Large intestine (tissue), 3 donors: ENCODE measurements at regions not wholly inside any gene's neighbourhood (a gene's known extent, or its start where the extent isn't known, plus 50 kb on each side); places are given as distances from the start of the nearest gene placed in this dataset.

Experiments used
- DNase-seq, 2 donors: peaks; one replicate each; pipeline versions ENCODE4 v3.0.0 to v3.0.0-alpha.2; 2013
- H3K27ac ChIP-seq: one replicate; pipeline ENCODE4 v1.5.1; 2013; ENCODE audit warnings: low read length
- H3K27me3 ChIP-seq: 2 replicates; pipeline ENCODE4 v1.6.1; 2013; ENCODE audit warnings: low read length; ENCODE audit not compliant: control insufficient read depth, insufficient read depth
- H3K36me3 ChIP-seq: 2 replicates; pipeline ENCODE4 v1.6.1; 2013; ENCODE audit warnings: low read length; ENCODE audit not compliant: control insufficient read depth, insufficient read depth
- H3K4me1 ChIP-seq: one replicate; pipeline ENCODE4 v1.6.1; 2013; ENCODE audit warnings: low read length; ENCODE audit not compliant: control insufficient read depth, insufficient read depth
- H3K4me3 ChIP-seq: one replicate; pipeline ENCODE4 v1.5.1; 2013; ENCODE audit warnings: low read length
- H3K9me3 ChIP-seq: one replicate; pipeline ENCODE4 v1.6.1; 2013; ENCODE audit warnings: mild to moderate bottlenecking, low read depth, low read length, moderate library complexity; ENCODE audit not compliant: control insufficient read depth
- WGBS: methylation state at CpG from one replicate; pipeline ENCODE4 v1.1.5; 2013; ENCODE audit warnings: low lambda C conversion rate; ENCODE audit not compliant: insufficient coverage; 5-methylcytosine and 5-hydroxymethylcytosine counted together

DNA sequence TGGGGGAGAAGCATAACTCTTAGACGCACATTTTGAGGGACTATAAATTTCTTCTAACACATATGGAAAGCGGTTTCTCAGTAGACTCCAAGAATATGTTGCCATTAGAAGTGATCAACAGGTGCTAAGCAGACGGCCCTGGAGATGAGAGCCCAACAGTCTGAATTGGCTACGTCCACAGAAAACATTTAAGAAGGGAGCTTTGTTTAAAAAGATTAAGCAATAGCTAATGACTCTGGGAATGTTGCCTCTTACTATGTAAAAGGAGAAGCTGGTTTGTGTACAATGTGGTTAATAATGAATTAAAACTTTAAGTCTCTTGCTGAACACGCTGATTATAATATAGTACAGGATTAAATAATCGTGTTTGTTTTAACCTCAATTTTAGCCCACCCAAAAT is 399.5 kb downstream of the SMARCA1 start:
- H3K36me3 ChIP-seq: no peaks in the 10 kb centered on the region
- H3K27me3 ChIP-seq: no peaks in the 10 kb centered on the region
- WGBS: no CpG with 5 or more reads among the region's 6 CpGs
- no peaks in the 10 kb centered on the region for H3K4me1 ChIP-seq
- peak in 1 of 2 donors; percentile 3 for DNase-seq
- no peaks in the 10 kb centered on the region for H3K9me3 ChIP-seq
- no peak overlapping the region for H3K4me3 ChIP-seq
- no peak overlapping the region for H3K27ac ChIP-seq

DNA sequence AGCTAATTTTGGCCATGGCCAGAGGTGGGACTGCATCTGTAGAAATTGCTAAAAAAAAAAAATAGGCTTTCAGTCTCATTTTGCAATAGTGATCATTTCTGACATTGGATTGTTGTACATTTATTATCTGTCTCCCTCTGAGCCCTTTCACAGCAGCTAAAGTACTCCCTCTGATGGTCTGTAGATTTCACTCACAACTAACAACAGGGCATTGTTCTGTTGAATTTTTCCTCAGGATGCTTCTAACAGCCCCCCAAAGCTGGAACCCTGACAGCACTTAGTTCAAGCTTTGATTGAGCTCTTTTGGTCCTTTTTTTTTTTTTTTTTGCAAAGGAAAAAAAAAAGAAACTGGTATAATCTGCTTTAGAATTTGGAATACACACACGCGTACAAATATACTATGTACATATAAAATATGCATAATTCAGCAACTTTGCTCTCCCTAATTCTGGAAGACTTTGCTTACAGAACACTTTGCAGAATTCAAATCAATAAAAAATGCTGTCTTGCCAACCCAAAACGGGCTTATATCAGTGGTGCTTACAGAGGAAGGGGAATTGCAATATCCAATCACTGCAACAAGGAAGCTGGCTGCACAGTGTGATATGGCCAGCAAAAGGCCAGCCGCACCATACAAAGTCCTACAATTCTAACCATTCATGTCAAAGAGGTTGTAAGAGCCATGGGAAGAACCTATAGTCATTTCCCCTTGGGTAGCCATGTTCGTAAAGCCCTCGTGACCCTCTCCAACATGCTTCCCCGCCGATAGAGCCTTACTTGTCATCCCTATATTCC is 406.4 kb downstream of the SMARCA1 start:
- H3K36me3 ChIP-seq: no peaks in the 10 kb centered on the region
- 100% methylated on average over 2 of the region's 8 CpGs for WGBS
- no peak overlapping the region for H3K4me3 ChIP-seq

DNA sequence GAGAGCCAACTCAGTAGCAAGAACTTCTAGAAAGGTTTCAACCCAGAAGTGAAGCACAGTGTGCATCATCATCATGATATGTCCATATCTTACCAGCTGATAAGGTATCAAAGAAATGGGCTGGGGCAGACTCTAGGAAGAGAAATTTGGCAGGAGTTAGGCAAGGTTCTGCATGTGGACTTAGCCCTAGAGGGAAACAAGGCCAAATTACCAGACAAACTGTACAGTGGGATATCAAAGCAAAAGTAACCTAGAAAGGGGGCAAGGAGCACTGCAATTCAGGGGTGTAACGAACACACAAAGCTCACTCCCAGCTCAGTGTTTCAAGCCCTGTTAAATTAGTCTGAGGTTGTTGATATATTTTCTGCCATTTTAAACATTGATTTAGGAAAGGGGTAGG is 407.4 kb downstream of the SMARCA1 start:
- DNase-seq: no peak

More for the DNA sequence above, 406.4 kb downstream of the SMARCA1 start:
- H3K27me3 ChIP-seq: no peaks in the 10 kb centered on the region
- no peak for DNase-seq
- no peak overlapping the region for H3K27ac ChIP-seq
- H3K4me1 ChIP-seq: no peaks in the 10 kb centered on the region
- H3K9me3 ChIP-seq: no peaks in the 10 kb centered on the region

DNA sequence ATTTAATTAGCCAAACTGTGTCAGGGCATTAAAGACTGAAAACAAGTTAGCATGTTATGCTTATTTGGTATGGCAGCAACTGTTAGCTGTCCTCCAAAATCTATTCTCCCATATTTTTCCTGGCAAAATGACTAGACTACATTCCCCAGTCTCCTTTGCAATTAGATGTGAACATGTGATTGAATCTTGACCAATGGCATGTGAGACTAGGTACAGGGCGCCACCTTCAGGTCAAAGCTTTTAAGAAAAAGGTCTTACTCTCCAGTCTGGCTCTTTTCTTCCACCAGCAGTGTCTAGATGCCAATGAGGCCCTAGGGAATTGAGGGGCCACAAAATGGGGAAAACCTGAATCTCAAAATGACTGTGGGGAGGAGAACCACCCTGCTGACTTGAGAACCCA is 408.2 kb downstream of the SMARCA1 start:
- Histone ChIP-seq H3K27me3 (no peaks in the 10 kb centered on the region), H3K4me3 (no peak overlapping the region), H3K9me3 (no peaks in the 10 kb centered on the region), H3K27ac (no peak overlapping the region), H3K36me3 (no peaks in the 10 kb centered on the region), H3K4me1 (no peaks in the 10 kb centered on the region)
- DNase-seq: peak; percentile 9
- WGBS: no CpG with 5 or more reads among the region's 1 CpG

More for the DNA sequence above, 407.4 kb downstream of the SMARCA1 start:
- Histone ChIP-seq H3K27me3 (no peaks in the 10 kb centered on the region), H3K27ac (no peak overlapping the region), H3K4me3 (no peak overlapping the region), H3K9me3 (no peaks in the 10 kb centered on the region), H3K36me3 (no peaks in the 10 kb centered on the region), H3K4me1 (no peaks in the 10 kb centered on the region)
- no CpG with 5 or more reads among the region's 1 CpG for WGBS

DNA sequence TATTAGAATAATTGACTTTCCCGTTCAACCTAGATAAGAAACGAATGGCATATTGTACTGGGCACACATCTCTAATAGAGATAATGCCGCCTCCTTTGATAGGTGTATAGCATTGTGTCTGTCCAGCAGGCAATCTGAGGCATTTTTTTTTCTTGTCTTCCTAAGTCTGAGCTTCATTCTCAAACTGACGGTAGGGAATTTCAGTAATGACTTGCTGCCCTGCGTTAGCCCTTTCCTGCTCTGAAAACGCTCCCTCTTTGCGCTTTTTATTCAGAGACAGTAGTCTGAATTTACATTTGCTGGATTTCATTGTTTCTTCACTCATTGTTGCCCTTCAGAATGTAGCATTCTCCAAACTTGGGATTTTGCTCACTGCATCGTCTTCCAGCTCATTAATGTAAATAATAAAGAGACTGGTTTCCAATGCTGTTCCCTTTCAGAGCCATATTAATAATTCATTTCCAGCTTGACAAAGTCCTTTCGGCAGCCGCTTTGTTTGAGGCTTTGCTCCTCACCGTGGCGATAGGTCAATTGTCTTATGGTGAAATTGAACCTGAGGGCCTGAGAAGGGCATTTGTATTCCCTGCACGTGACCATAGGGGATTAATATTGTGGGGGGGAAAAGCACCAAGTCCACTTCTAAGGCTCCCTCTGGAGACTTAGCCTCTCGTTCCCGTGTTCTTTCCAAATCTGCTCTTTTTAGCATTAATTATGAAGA is 412.1 kb downstream of the SMARCA1 start:
- WGBS: no CpG with 5 or more reads among the region's 15 CpGs
- Histone ChIP-seq H3K4me1 (no peaks in the 10 kb centered on the region), H3K9me3 (no peaks in the 10 kb centered on the region), H3K27me3 (no peaks in the 10 kb centered on the region), H3K4me3 (no peak overlapping the region), H3K27ac (no peak overlapping the region), H3K36me3 (no peaks in the 10 kb centered on the region)
- DNase-seq: no peak

DNA sequence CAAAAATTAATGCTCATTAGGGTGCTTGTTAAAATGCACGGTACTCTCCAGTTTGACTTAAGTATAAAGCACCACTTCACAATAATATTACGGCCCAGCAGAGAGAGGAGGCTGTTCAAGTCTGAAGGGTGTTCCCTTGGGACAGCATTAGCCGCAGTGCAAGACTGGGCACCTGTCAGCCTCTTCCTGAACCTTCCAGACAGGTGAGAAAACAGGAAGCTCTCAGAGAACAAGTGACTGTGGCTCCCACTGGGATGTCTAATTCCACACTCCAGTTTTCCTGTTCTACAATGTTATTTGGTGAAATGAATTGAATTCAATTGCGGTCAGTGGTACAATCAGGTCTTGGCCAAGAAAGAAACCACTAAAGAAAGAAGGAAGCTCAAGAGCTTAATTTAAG is 414.4 kb downstream of the SMARCA1 start:
- Histone ChIP-seq H3K4me1 (no peaks in the 10 kb centered on the region), H3K4me3 (no peak overlapping the region), H3K27ac (no peak overlapping the region), H3K9me3 (no peaks in the 10 kb centered on the region), H3K36me3 (no peaks in the 10 kb centered on the region), H3K27me3 (no peaks in the 10 kb centered on the region)
- no peak for DNase-seq
- WGBS: no CpG with 5 or more reads among the region's 4 CpGs

DNA sequence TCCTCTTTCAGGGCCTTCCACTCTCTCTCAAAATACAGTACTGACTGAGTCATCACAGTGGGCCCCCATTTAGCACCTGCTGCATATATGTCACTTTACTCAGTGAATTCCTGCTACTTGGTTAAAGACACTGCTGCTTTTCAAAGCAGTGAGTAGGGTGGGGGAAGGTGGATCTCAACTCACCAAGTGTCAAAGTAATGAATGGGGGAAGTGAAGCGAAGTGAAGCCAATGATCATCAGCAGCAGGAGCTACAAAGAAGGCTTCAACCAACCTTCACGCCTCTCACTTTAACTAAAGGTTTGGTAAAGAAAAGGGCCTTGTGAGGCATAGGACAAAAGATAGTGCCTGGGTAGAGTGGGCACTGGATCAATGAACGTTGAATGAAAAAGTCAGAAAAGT is 424.1 kb downstream of the SMARCA1 start:
- Histone ChIP-seq H3K27me3 (no peaks in the 10 kb centered on the region), H3K27ac (no peak overlapping the region), H3K9me3 (no peaks in the 10 kb centered on the region), H3K4me3 (no peak overlapping the region), H3K36me3 (no peaks in the 10 kb centered on the region), H3K4me1 (no peaks in the 10 kb centered on the region)
- DNase-seq: no peak
- no CpG with 5 or more reads among the region's 3 CpGs for WGBS

DNA sequence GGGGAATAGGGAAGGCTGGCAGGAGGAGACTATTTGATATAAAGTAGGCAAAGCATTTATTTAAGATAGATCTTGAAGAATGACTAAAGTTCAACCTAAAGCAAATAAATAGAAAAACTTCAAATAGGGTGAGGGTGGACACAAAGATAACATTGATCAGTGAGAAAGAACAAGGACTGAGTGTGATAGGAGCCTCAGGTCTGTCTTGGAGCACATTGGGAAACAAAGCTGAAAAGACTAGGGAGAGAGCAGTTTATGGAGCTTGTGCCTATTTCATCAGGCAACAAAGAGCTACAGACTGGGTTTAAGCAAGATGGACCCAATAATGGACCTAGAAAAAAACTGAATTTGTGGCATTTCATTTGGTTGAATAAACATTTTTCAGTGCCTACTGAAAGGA is 425.6 kb downstream of the SMARCA1 start:
- no peak for DNase-seq
- no peaks in the 10 kb centered on the region for H3K27me3 ChIP-seq
- no peaks in the 10 kb centered on the region for H3K9me3 ChIP-seq
- H3K4me1 ChIP-seq: no peaks in the 10 kb centered on the region
- no peak overlapping the region for H3K4me3 ChIP-seq
- H3K27ac ChIP-seq: no peak overlapping the region
- no peaks in the 10 kb centered on the region for H3K36me3 ChIP-seq

DNA sequence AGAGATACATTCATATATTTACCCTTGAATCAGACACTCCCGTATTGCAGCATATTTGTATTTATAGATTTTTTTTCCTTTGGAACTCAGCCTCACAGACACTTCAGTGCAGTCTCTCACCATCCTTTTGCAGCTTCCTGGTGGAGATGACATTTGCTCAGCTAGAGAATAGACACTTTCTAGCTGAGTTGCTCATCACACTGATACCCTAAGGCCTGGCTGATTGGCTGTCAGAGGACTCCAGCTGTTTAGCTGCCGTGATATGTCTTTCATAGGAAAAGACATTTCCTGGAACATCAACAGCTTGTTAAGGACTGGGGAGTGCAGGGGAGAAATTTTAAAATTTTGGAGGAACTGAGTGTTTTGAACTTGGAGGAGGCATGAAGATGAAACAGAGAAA is 429.6 kb downstream of the SMARCA1 start:
- Histone ChIP-seq H3K4me1 (no peaks in the 10 kb centered on the region), H3K27me3 (no peaks in the 10 kb centered on the region), H3K9me3 (no peaks in the 10 kb centered on the region), H3K27ac (no peak overlapping the region), H3K4me3 (no peak overlapping the region), H3K36me3 (no peaks in the 10 kb centered on the region)
- DNase-seq: no peak
- WGBS: no CpG with 5 or more reads among the region's 2 CpGs

DNA sequence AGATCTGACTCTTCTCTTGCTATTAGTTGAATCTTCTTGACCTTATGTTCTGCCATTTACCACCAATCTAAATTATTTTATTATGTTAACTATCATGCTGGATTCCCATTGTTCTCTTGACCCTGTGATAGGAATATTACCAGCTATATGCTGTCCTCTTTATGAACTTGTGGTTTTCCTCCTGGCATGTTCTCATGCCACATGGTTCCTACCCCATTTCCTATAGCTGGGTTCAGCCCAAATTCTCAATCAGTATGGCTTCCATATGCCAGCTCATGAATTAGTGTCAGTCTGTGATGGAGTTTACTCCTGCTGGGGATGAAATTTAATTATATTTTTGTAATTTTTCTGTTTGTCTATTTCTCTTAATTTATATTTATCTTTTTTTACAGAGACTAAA is 430.5 kb downstream of the SMARCA1 start:
- Histone ChIP-seq H3K27me3 (no peaks in the 10 kb centered on the region), H3K4me1 (no peaks in the 10 kb centered on the region), H3K27ac (no peak overlapping the region), H3K9me3 (no peaks in the 10 kb centered on the region), H3K36me3 (no peaks in the 10 kb centered on the region), H3K4me3 (no peak overlapping the region)
- DNase-seq: no peak

DNA sequence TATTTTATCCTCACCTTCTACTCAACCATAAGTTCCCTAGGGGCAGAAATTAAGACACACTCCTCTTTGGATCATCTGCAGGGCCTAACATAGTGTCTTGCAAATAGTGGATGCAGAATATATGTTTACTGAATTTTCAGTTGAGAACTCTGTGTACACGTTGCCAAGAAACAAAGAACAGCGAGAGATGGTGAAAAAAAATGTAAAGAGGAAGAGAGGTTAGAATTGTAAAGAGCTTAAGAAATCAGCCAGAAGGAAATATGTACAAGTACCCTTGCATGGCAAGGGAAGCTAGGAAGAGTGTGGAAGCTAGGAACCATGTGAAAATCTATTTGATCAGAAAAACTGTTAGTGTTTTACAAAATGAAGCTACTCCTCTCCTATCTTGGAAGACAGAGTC is 431.0 kb downstream of the SMARCA1 start:
- DNase-seq: no peak
- Histone ChIP-seq H3K36me3 (no peaks in the 10 kb centered on the region), H3K27ac (no peak overlapping the region), H3K9me3 (no peaks in the 10 kb centered on the region), H3K4me1 (no peaks in the 10 kb centered on the region), H3K27me3 (no peaks in the 10 kb centered on the region), H3K4me3 (no peak overlapping the region)
- WGBS: 75% methylated on average over 2 of the region's 2 CpGs
